ENCODE measurements at regions not wholly inside any gene's neighbourhood (a gene's known extent, or its start where the extent isn't known, plus 50 kb on each side); places are given as distances from the start of the nearest gene placed in this dataset.

DNA sequence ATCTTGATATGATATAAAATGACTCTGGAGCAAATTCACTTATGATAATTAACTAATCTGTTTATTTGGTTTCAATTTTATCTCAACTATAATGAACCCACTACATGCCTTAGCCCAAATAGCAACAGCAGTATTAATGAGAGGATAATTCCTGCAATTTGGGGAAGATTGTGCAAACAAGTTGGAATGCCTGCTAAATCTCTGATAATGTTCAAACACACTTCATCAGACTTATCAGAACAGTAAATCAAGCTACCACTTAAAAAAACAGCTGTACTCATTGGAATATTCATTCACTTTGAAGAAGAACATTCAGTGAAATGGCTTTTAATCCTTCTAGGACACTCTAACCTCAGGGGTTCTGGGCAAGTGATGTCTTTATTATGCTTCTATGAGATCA, 85.4 kb downstream of the CBLN4 start:
- H3K9me3 ChIP-seq (ENCODE audit: low read depth), result no peaks in the 10 kb centered on the region
- H3K4me3 ChIP-seq, result no peak overlapping the region

GRCh38 chr20:55919319-55919718, 86.0 kb downstream of the CBLN4 start:
- no peak overlapping the region for H3K4me3 ChIP-seq
- no peaks in the 10 kb centered on the region for H3K4me1 ChIP-seq (ENCODE audit: low read depth)
- TF ChIP-seq, protein P1, sequence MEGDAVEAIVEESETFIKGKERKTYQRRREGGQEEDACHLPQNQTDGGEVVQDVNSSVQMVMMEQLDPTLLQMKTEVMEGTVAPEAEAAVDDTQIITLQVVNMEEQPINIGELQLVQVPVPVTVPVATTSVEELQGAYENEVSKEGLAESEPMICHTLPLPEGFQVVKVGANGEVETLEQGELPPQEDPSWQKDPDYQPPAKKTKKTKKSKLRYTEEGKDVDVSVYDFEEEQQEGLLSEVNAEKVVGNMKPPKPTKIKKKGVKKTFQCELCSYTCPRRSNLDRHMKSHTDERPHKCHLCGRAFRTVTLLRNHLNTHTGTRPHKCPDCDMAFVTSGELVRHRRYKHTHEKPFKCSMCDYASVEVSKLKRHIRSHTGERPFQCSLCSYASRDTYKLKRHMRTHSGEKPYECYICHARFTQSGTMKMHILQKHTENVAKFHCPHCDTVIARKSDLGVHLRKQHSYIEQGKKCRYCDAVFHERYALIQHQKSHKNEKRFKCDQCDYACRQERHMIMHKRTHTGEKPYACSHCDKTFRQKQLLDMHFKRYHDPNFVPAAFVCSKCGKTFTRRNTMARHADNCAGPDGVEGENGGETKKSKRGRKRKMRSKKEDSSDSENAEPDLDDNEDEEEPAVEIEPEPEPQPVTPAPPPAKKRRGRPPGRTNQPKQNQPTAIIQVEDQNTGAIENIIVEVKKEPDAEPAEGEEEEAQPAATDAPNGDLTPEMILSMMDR (IDR thresholded peaks at IDR 0.05; ENCODE audit: low read depth, low read length), result no peak
- H3K27me3 ChIP-seq, result no peaks in the 10 kb centered on the region
- no peaks in the 10 kb centered on the region for H3K36me3 ChIP-seq
- H3K9me3 ChIP-seq (ENCODE audit: low read depth), result no peaks in the 10 kb centered on the region
- DNase-seq (ENCODE audit: low read depth in 1 of 2, low spot score in 1 of 2), result no peak
- no peak overlapping the region for H3K27ac ChIP-seq

More for the DNA sequence above, 85.4 kb downstream of the CBLN4 start:
- Histone ChIP-seq H3K27ac (no peak overlapping the region), H3K36me3 (no peaks in the 10 kb centered on the region), H3K27me3 (no peaks in the 10 kb centered on the region), H3K4me1 (ENCODE audit: low read depth) (no peaks in the 10 kb centered on the region)
- no peak for DNase-seq (ENCODE audit: low read depth in 1 of 2, low spot score in 1 of 2)
- TF ChIP-seq, protein P1 (IDR thresholded peaks at IDR 0.05; ENCODE audit: low read depth, low read length), result no peak

DNA sequence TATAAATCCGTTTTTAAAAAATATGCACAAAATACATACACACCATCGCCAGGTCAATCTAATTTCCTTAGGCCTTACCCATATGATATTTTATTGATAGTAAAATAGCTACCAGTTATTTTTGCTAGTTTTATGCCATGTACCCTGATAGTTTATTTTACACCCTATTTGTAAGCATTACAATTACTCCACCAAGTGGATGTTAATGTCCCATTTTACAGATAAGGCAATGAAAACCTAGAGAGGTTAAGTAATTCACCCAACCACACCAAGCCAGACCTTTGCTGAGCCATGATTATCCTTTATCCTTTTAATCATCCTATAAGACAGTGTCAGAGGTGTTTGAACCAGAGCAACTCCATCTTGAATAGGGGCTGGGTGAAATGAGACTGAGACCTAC, 86.8 kb downstream of the CBLN4 start:
- no peak for DNase-seq (ENCODE audit: low read depth in 1 of 2, low spot score in 1 of 2)
- H3K9me3 ChIP-seq (ENCODE audit: low read depth), result no peaks in the 10 kb centered on the region
- TF ChIP-seq, protein P1 (IDR thresholded peaks at IDR 0.05; ENCODE audit: low read depth, low read length), result no peak
- H3K4me1 ChIP-seq (ENCODE audit: low read depth), result no peaks in the 10 kb centered on the region
- no peak overlapping the region for H3K27ac ChIP-seq
- no peaks in the 10 kb centered on the region for H3K27me3 ChIP-seq
- H3K4me3 ChIP-seq, result no peak overlapping the region
- no peaks in the 10 kb centered on the region for H3K36me3 ChIP-seq

- Histone ChIP-seq H3K4me1 (ENCODE audit: low read depth) (no peaks in the 10 kb centered on the region), H3K36me3 (no peaks in the 10 kb centered on the region), H3K9me3 (ENCODE audit: low read depth) (no peaks in the 10 kb centered on the region), H3K27ac (no peak overlapping the region), H3K4me3 (no peak overlapping the region), H3K27me3 (no peaks in the 10 kb centered on the region)
- no peak for DNase-seq (ENCODE audit: low read depth in 1 of 2, low spot score in 1 of 2)
- TF ChIP-seq, protein P1 (IDR thresholded peaks at IDR 0.05; ENCODE audit: low read depth, low read length), result no peak
Observed at GRCh38 chr20:55893031-55893430, 112.3 kb downstream of the CBLN4 start.

DNA sequence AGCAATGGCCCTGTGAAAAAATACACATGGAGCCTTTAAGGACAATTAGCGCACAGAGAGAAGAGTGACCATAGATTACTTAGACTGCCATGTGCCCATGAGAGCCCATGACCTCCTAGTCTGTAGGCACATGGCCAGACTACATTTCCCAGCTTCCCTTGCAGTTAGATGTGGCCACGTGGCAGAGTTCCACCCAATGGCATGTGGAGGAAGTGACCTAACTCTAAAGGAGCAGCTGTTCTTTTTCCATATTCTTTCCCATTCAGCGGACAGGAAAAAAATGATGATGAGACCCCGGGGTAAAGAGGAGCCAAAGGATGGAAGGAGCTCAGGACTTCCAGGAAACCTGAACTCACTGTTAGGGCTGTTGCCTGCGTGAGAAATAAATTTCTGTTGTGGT, 116.6 kb downstream of the CBLN4 start:
- H3K36me3 ChIP-seq, result no peaks in the 10 kb centered on the region
- TF ChIP-seq, protein P1 (IDR thresholded peaks at IDR 0.05; ENCODE audit: low read depth, low read length), result no peak

GRCh38 chr20:55882910-55883309, 122.4 kb downstream of the CBLN4 start:
- no peak overlapping the region for H3K27ac ChIP-seq
- no peak for DNase-seq (ENCODE audit: low read depth in 1 of 2, low spot score in 1 of 2)
- no peaks in the 10 kb centered on the region for H3K9me3 ChIP-seq (ENCODE audit: low read depth)

More for the DNA sequence above, 116.6 kb downstream of the CBLN4 start:
- Histone ChIP-seq H3K4me1 (ENCODE audit: low read depth) (no peaks in the 10 kb centered on the region), H3K9me3 (ENCODE audit: low read depth) (no peaks in the 10 kb centered on the region), H3K27me3 (no peaks in the 10 kb centered on the region), H3K4me3 (no peak overlapping the region), H3K27ac (no peak overlapping the region)
- no peak for DNase-seq (ENCODE audit: low read depth in 1 of 2, low spot score in 1 of 2)

More at GRCh38 chr20:55882910-55883309, 122.4 kb downstream of the CBLN4 start:
- TF ChIP-seq, protein P1 (IDR thresholded peaks at IDR 0.05; ENCODE audit: low read depth, low read length), result no peak
- no peaks in the 10 kb centered on the region for H3K4me1 ChIP-seq (ENCODE audit: low read depth)
- H3K36me3 ChIP-seq, result no peaks in the 10 kb centered on the region
- no peak overlapping the region for H3K4me3 ChIP-seq
- no peaks in the 10 kb centered on the region for H3K27me3 ChIP-seq
